GM12874 (cell line): ENCODE measurements at regions not wholly inside any gene's neighbourhood (a gene's known extent, or its start where the extent isn't known, plus 50 kb on each side); places are given as distances from the start of the nearest gene placed in this dataset.
A peak's percentile ranks its signal among the peaks of the same experiment; 100 is the strongest.

ENCODE experiments used
- TF ChIP-seq, protein P1 (sequence below): IDR thresholded peaks from 2 replicates; pipeline ENCODE4 v1.5.1; 2011; ENCODE audit warnings: low read depth, mild to moderate bottlenecking, control low read depth, low read length, moderate library complexity; ENCODE audit not compliant: insufficient read depth

DNA sequence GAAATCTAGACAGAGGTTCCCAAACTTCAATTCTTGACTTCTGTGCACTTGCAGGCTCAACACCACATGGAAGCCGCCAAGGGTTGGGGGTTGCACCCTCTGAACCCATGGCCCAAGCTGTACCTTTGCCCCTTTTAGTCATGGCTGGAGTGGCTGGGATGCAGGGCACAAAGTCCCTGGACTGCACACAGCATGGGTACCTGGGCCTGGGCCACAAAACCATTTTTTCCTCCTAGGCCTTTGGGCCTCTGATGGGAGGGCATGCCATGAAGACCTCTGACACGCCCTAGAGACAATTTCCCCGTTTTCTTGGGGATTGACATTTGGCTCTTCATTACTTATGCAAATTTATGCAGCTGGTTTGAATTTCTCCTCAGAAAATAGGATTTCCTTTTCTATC lies 342.0 kb downstream of the TPBG start:
- TF ChIP-seq, protein P1, sequence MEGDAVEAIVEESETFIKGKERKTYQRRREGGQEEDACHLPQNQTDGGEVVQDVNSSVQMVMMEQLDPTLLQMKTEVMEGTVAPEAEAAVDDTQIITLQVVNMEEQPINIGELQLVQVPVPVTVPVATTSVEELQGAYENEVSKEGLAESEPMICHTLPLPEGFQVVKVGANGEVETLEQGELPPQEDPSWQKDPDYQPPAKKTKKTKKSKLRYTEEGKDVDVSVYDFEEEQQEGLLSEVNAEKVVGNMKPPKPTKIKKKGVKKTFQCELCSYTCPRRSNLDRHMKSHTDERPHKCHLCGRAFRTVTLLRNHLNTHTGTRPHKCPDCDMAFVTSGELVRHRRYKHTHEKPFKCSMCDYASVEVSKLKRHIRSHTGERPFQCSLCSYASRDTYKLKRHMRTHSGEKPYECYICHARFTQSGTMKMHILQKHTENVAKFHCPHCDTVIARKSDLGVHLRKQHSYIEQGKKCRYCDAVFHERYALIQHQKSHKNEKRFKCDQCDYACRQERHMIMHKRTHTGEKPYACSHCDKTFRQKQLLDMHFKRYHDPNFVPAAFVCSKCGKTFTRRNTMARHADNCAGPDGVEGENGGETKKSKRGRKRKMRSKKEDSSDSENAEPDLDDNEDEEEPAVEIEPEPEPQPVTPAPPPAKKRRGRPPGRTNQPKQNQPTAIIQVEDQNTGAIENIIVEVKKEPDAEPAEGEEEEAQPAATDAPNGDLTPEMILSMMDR: no peak

DNA sequence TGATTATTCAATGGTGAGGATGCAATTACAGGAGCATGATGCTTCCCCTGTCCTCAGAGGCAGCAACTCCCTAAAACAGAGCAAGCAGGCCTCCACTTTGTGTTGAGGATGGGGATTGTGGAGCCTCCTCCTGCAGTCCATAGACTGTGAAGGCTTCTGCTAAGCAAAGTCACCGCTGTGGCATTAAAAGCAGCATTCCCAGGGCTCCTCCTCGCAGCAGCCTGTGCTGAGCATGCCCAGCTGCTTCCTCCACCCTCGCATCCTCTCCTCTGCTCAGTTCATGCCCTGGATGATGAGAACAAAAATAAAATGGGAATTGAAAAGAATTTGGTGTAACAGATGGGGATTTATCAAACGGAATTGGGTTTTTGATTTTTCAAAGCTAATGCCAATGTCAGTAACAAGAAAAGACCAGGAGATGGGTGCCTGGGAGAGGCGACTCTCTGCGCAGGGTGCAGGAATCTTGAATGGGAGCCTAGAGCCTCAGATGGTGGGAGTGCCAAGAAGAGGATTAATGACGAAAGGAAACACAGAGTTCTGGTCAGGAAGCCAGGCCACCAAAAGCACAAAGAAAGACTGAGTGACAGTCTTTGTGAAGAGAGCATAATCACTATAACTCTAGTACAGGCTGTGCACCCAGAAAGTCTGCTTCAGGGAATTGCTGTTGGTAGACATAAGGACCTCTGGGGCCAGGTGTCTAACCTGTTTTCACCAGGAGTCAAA lies 347.6 kb downstream of the TPBG start:
- TF ChIP-seq, protein P1: no peak

DNA sequence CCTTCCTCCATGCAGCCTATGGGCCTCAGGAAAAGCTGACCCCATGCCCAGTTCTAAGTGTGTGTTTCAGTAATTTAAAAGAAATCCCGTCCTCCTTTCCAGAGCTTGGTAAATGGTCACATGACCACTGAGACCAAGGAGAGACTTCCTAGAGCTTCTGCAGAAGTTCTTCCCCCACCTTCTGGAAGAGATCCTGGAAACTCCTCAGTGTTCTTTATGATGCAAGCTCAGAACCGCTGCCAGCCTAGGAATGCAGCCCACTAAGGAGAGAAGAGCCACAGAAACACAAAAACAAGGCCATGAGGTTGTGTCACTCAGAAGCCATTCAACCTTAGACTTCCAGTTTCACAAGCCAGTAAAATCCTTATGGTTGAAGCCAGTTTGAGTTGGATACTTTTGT lies 348.4 kb downstream of the TPBG start:
- TF ChIP-seq, protein P1: no peak

DNA sequence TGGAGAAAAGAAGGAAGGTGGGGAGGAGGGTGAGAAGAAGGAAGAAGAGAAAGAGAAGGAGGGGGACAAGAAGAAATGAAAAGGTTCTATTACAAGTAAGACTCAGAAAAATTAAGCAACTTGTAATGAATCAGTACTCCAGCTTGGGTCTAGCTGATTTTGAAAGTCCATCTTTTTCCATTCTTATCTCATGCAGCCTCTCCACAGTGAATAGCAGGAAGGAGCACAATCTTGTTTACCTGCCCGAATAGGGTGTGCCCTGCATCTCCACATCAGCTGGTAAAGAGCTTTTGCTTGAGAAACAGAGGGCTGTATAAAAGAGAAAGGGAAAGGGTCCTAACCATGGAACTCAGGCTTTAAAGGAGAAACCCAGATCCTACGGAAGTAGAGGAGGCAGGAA lies 348.8 kb downstream of the TPBG start:
- TF ChIP-seq, protein P1: no peak

DNA sequence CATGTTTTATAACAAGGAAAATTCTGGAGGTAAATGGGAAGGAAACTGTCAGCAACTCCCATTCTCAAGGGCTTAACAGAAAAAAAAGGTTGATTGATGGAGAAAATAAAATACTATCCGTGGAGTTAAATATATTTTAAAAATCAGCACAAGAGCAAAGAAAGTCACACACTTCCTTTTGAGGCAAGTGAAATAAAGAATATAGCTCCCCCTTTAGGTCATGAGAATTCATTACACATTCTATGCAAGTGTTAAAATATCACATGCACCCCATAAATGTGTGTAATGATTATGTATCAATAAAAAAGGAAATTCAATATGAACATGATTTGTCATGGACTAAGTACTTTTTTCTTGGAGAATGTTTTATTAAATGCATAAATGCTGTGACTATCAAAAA lies 349.2 kb downstream of the TPBG start:
- TF ChIP-seq, protein P1: peak; percentile 18; the same call in 1 of the 2 replicates

DNA sequence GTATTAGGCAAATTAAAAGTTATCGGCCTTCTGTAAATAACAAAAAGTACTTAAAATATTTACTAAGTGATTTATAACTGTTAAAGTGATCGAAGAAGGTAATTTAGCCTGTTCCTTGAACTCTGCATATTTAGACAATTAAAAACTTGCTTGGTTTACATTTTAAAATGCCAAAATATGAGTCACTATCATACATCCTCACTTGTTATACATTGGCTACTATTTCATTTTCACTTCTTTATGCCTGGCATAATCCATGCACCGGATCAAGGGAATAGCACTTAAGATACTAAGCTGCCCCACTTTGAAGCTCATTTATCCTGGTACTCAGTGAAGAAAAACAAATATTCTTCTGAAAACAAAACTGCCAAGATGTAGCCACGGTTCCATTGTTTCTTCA lies 344.6 kb downstream of the UBE3D start:
- TF ChIP-seq, protein P1: no peak

DNA sequence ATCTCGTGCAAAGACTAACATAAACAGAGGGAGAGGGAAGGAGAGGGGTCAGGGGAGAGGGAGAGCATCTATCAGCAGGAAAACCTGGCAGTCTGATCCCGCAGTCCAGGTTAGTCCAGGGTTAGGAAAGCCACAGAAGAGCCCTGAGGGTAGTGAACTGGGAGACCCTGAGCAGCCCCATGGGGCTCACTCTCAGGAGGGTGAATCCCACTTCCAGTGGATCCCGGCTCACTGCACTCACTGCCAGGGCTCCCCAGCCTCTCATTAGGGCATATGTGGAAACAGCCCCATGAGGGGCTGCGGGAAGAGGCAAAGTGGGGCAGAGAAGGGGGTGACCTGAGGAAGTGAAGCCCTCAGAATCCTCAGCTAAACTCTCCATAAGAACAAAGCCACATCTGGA lies 329.9 kb downstream of the UBE3D start:
- TF ChIP-seq, protein P1: no peak
